OCI-LY7 (cell line): ENCODE measurements at regions not wholly inside any gene's neighbourhood (a gene's known extent, or its start where the extent isn't known, plus 50 kb on each side); places are given as distances from the start of the nearest gene placed in this dataset.

Source experiments
- BruUV-seq: library from RNA; stranded (reverse); fragments of 400-500 nt; replicated peaks from 2 replicates; lab custom pipeline; 2021; lab: Mats Ljungman, UMichigan
- CTCF ChIA-PET: fragments of 300-600 bp; sonication (Branson Sonifier 250); formaldehyde crosslinking; loops from one replicate; lab custom pipeline; 2022; ENCODE audit warnings: antibody characterized with exemption; ENCODE audit not compliant: unreplicated experiment; lab: Charles Lee
- POLR2A ChIA-PET: fragments of 300-600 bp; sonication (Branson Sonifier 250); formaldehyde crosslinking; loops from one replicate; lab custom pipeline; 2022; ENCODE audit warnings: antibody characterized with exemption; lab: Charles Lee
- DNase-seq: peaks from one replicate; pipeline ENCODE4 v3.0.0-alpha.2; 2015; ENCODE audit warnings: low spot score
- H2AFZ ChIP-seq: fragments of 200-600 bp; sonication (generic), shearing (Covaris generic); 2 replicates; pipeline ENCODE4 v1.6.1; 2014; ENCODE audit warnings: mild to moderate bottlenecking, antibody characterized with exemption, low read length, moderate library complexity
- H3K27ac ChIP-seq: fragments of 200-600 bp; sonication (generic); 2 replicates; pipeline ENCODE4 v1.5.1; 2014; ENCODE audit warnings: mixed run types, low read depth, mild to moderate bottlenecking, moderate library complexity, low read length, inconsistent platforms; ENCODE audit not compliant: poor library complexity, severe bottlenecking
- H3K36me3 ChIP-seq: fragments of 200-600 bp; sonication (generic); 2 replicates; pipeline ENCODE4 v1.6.1; 2014; ENCODE audit warnings: mild to moderate bottlenecking, antibody characterized with exemption, low read length, moderate library complexity, mixed read lengths; ENCODE audit not compliant: insufficient read depth
- H3K4me1 ChIP-seq: fragments of 200-600 bp; sonication (generic); 2 replicates; pipeline ENCODE4 v1.5.1; 2014; ENCODE audit warnings: mild to moderate bottlenecking, low read length; ENCODE audit not compliant: insufficient read depth, poor library complexity, severe bottlenecking
- H3K4me2 ChIP-seq: fragments of 200-600 bp; sonication (generic); 2 replicates; pipeline ENCODE4 v1.6.1; 2014; ENCODE audit warnings: mild to moderate bottlenecking, low read length
- H3K4me3 ChIP-seq: fragments of 200-600 bp; sonication (generic); 2 replicates; pipeline ENCODE4 v1.5.1; 2014; ENCODE audit warnings: mild to moderate bottlenecking, low read depth, low read length; ENCODE audit not compliant: poor library complexity, severe bottlenecking
- H3K79me2 ChIP-seq: fragments of 200-600 bp; sonication (generic); 2 replicates; pipeline ENCODE4 v1.6.1; 2016; ENCODE audit warnings: low read depth, mild to moderate bottlenecking, low read length, moderate library complexity, mixed read lengths; ENCODE audit not compliant: insufficient read depth
- H3K9me2 ChIP-seq: fragments of 200-600 bp; sonication (generic); 2 replicates; pipeline ENCODE4 v1.6.1; 2016; ENCODE audit warnings: mild to moderate bottlenecking, low read length, mixed read lengths; ENCODE audit not compliant: insufficient read depth
- H3K9me3 ChIP-seq: fragments of 200-600 bp; sonication (generic); 2 replicates; pipeline ENCODE4 v1.6.1; 2014; ENCODE audit warnings: mild to moderate bottlenecking, mixed run types, low read length, mixed read lengths
- H4K20me1 ChIP-seq: fragments of 200-600 bp; sonication (generic); 2 replicates; pipeline ENCODE4 v1.6.1; 2014; ENCODE audit warnings: mild to moderate bottlenecking, antibody characterized with exemption, low read length, moderate library complexity, mixed read lengths; ENCODE audit not compliant: insufficient read depth
- CTCF ChIP-seq: fragments of 200-600 bp; sonication (generic); conservative IDR thresholded peaks from 2 replicates; pipeline ENCODE4 v1.5.1; 2014; ENCODE audit warnings: mild to moderate bottlenecking, antibody characterized with exemption, low read length, moderate library complexity, mixed read lengths
- EZH2phosphoT487 ChIP-seq: fragments of 200-600 bp; sonication (generic); IDR thresholded peaks from 2 replicates; pipeline ENCODE4 v1.6.1; 2018; ENCODE audit warnings: low read depth, borderline replicate concordance, mild to moderate bottlenecking, mixed run types, antibody characterized with exemption, low read length, moderate library complexity, mixed read lengths
- intact Hi-C: fragments of 100-400 bp; cut with micrococcal nuclease; formaldehyde crosslinking; loops from one replicate; pipeline ENCODE4 v1.10.0; 2022; ENCODE audit not compliant: unreplicated experiment

- Histone ChIP-seq H3K4me1 (no peaks in the 10 kb centered on the region), H3K27ac (no peak overlapping the region), H3K4me3 (peak overlapping the region; percentile 31), H3K9me2 (no peaks in the 10 kb centered on the region), H3K4me2 (peak overlapping the region; percentile 40; the same call in 1 of the 2 replicates), H3K9me3 (no peaks in the 10 kb centered on the region), H3K79me2 (no peaks in the 10 kb centered on the region), H2AFZ (peak overlapping the region; percentile 84; the same call in 1 of the 2 replicates), H3K36me3 (no peaks in the 10 kb centered on the region), H4K20me1 (no peaks in the 10 kb centered on the region)
- ChIA-PET POLR2A (interaction anchor here (0.5 to 0.8 kb wide), 3 partner anchors 12 to 1029 kb away, joined by 3 read pairs; no protein-coding TSS in a partner anchor), CTCF (no interaction called here)
- intact Hi-C loops, result no loop called here
- TF ChIP-seq CTCF, result no peak
- TF ChIP-seq EZH2phosphoT487, result no peak
- no TSS peak for BruUV-seq
- peak; percentile 7 for DNase-seq
Measured at GRCh38 chr4:181006499-181007260, 1236.5 kb upstream of the TENM3 start.

- H3K36me3 ChIP-seq, result no peaks in the 10 kb centered on the region
- no peaks in the 10 kb centered on the region for H3K9me3 ChIP-seq
- no peaks in the 10 kb centered on the region for H4K20me1 ChIP-seq
- intact Hi-C loops, result no loop called here
- ChIA-PET POLR2A (interaction anchor here (0.9 kb wide), 1 partner anchor 9 kb away, joined by 3 read pairs; no protein-coding TSS in a partner anchor), CTCF (no interaction called here)
- H3K9me2 ChIP-seq, result no peaks in the 10 kb centered on the region
- no peak overlapping the region for H3K4me2 ChIP-seq
- H3K4me3 ChIP-seq, result no peak overlapping the region
- no peak for DNase-seq
- no peaks in the 10 kb centered on the region for H3K4me1 ChIP-seq
- no peak for TF ChIP-seq EZH2phosphoT487
- no peak for TF ChIP-seq CTCF
- no peak overlapping the region for H3K27ac ChIP-seq
- BruUV-seq, result no TSS peak
- H3K79me2 ChIP-seq, result no peaks in the 10 kb centered on the region
- H2AFZ ChIP-seq, result peak overlapping the region; percentile 84; the same call in 1 of the 2 replicates
Measured at GRCh38 chr4:181007751-181008150, 1235.5 kb upstream of the TENM3 start.

- no peak overlapping the region for H3K4me2 ChIP-seq
- no peaks in the 10 kb centered on the region for H3K9me3 ChIP-seq
- no peak overlapping the region for H3K27ac ChIP-seq
- intact Hi-C loops, result no loop called here
- no peak for DNase-seq
- no peaks in the 10 kb centered on the region for H3K9me2 ChIP-seq
- H3K36me3 ChIP-seq, result no peaks in the 10 kb centered on the region
- H3K79me2 ChIP-seq, result no peaks in the 10 kb centered on the region
- ChIA-PET CTCF (no interaction called here), POLR2A (interaction anchor here (0.9 kb wide), 1 partner anchor 10 kb away, joined by 3 read pairs; no protein-coding TSS in a partner anchor)
- H2AFZ ChIP-seq, result peak overlapping the region; percentile 84; the same call in 1 of the 2 replicates
- no peak overlapping the region for H3K4me3 ChIP-seq
- no peaks in the 10 kb centered on the region for H3K4me1 ChIP-seq
- no peak for TF ChIP-seq CTCF
- TF ChIP-seq EZH2phosphoT487, result no peak
- no TSS peak for BruUV-seq
- no peaks in the 10 kb centered on the region for H4K20me1 ChIP-seq
Measured at GRCh38 chr4:181008164-181008563, 1235.0 kb upstream of the TENM3 start.
